K562 (cell line): ENCODE measurements at regions not wholly inside any gene's neighbourhood (a gene's known extent, or its start where the extent isn't known, plus 50 kb on each side); places are given as distances from the start of the nearest gene placed in this dataset.

ENCODE experiments used
- GABPA ChIP-seq: fragments of 200-800 bp; sonication (Bioruptor generic); conservative IDR thresholded peaks from 2 replicates; pipeline ENCODE4 v1.6.1; 2016; ENCODE audit warnings: low read depth, missing genetic modification characterization, missing compliant biosample characterization
- MLLT1 ChIP-seq, 2 experiments: fragments of 450-650 bp; IDR thresholded peaks; 2 replicates each; pipeline ENCODE4 v1.6.1; 2016
- PCBP1 ChIP-seq: fragments of 200-400 bp; formaldehyde crosslinking; IDR thresholded peaks from 2 replicates; pipeline ENCODE4 v1.6.1; 2018; ENCODE audit warnings: mild to moderate bottlenecking, low read depth, low read length; ENCODE audit not compliant: poor library complexity, severe bottlenecking
- POLR2AphosphoS5 ChIP-seq: IDR thresholded peaks from 2 replicates; pipeline ENCODE4 v1.6.1; 2011; ENCODE audit warnings: mild to moderate bottlenecking, low read depth, low read length, moderate library complexity; ENCODE audit not compliant: control insufficient read depth, insufficient read depth
- PREB ChIP-seq: sonication (generic); formaldehyde crosslinking; IDR thresholded peaks from 2 replicates; pipeline ENCODE4 v1.8.1; 2023; ENCODE audit warnings: mild to moderate bottlenecking, missing genetic modification reagents
- TAF1 ChIP-seq: IDR thresholded peaks from 2 replicates; pipeline ENCODE4 v1.6.1; 2011; ENCODE audit warnings: mild to moderate bottlenecking, low read length, moderate library complexity; ENCODE audit not compliant: insufficient read depth, control insufficient read depth, severe bottlenecking; ENCODE audit errors: extremely low read depth
- TRIM28 ChIP-seq: fragments of 450-650 bp; IDR thresholded peaks from 2 replicates; pipeline ENCODE4 v1.6.1; 2017
- USF2 ChIP-seq: sonication (generic); formaldehyde crosslinking; IDR thresholded peaks from 2 replicates; pipeline ENCODE4 v1.5.0; 2020; ENCODE audit warnings: missing genetic modification reagents
- TF ChIP-seq, protein P1 (sequence below), 3 experiments: IDR thresholded peaks in 2 of 3; conservative IDR thresholded peaks in 1 of 3; 2 replicates each; pipeline ENCODE4 v1.5.1; 2011 to 2012; ENCODE audit warnings: low read length in 3 of 3, mild to moderate bottlenecking in 3 of 3, control low read depth in 2 of 3, improper control_type of control experiment in 1 of 3, inconsistent platforms in 1 of 3, low read depth in 1 of 3, mixed read lengths in 1 of 3, moderate library complexity in 1 of 3; ENCODE audit not compliant: insufficient read depth in 2 of 3

DNA sequence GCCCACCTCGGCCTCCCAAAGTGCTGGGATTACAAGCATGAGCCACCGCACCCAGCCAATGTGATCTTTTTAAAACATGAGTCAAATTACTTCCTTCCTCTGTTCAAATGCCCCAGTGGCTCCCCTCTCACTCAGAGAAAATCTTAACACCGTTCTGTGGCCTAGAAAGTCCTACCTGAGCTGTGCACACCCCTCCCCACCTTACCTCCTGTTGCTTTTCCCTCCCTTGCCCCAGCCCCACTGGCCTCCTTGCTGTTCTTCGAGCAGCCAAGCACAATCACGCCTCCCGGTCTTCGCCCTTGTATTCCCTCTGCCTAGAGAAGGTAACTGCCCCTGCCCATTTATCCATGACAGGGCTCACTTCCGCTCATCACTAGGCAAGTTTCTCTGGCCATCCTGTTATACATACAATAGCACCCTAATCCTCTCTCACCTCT lies 62.6 kb upstream of the RPL11 start:
- TF ChIP-seq GABPA (no peak), TAF1 (no peak), POLR2AphosphoS5 (no peak), MLLT1 (IDR thresholded peaks at IDR 0.05) (no peak), PCBP1 (no peak), TRIM28 (no peak), PREB (no peak), USF2 (CRISPR knock-in tag) (no peak)
- TF ChIP-seq, protein P1, sequence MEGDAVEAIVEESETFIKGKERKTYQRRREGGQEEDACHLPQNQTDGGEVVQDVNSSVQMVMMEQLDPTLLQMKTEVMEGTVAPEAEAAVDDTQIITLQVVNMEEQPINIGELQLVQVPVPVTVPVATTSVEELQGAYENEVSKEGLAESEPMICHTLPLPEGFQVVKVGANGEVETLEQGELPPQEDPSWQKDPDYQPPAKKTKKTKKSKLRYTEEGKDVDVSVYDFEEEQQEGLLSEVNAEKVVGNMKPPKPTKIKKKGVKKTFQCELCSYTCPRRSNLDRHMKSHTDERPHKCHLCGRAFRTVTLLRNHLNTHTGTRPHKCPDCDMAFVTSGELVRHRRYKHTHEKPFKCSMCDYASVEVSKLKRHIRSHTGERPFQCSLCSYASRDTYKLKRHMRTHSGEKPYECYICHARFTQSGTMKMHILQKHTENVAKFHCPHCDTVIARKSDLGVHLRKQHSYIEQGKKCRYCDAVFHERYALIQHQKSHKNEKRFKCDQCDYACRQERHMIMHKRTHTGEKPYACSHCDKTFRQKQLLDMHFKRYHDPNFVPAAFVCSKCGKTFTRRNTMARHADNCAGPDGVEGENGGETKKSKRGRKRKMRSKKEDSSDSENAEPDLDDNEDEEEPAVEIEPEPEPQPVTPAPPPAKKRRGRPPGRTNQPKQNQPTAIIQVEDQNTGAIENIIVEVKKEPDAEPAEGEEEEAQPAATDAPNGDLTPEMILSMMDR (IDR thresholded peaks at IDR 0.05 in 2 of 3, conservative IDR thresholded peaks at IDR 0.05 in 1 of 3; ENCODE audit: insufficient read depth in 2 of 3, low read depth in 1 of 3, low read length in 3 of 3) = no peak
